ENCODE measurements at regions not wholly inside any gene's neighbourhood (a gene's known extent, or its start where the extent isn't known, plus 50 kb on each side); places are given as distances from the start of the nearest gene placed in this dataset.

DNA sequence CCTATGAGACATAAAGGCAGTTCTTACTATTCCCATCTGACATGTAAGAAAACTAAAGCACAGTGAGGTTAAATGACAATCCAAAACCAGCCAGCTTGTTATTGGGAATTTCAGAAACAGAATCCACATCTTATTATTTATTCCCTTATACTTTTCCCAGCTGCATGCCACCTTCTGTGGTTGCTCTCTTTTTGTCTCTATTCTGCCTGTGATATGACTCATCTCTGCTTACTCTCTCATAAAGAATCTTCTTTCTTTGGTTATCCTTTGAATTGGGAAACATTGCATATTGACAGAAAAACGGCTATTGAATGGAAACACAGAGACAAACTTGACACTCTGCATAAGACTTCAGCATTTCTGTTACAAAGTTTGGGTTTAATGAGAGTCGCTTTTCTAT, 183.2 kb downstream of the TLR4 start:
- Mint-ChIP-seq H3K27ac (no peak overlapping the region), H3K36me3 (no peaks in the 10 kb centered on the region), H3K9me3 (no peaks in the 10 kb centered on the region), H3K4me3 (no peak overlapping the region), H3K27me3 (ENCODE audit: low read depth) (no peaks in the 10 kb centered on the region), H3K4me1 (no peaks in the 10 kb centered on the region)
- DNase-seq (ENCODE audit: low spot score) (no peak), ATAC-seq (no peak)
- ChIA-PET POLR2A (no interaction called here), CTCF (no interaction called here)
- no peak for TF ChIP-seq NFATC4 (CRISPR knock-in tag; IDR thresholded peaks at IDR 0.05)
- no peak for TF ChIP-seq ETV6 (CRISPR knock-in tag; IDR thresholded peaks at IDR 0.05)
- TF ChIP-seq SMAD4 (CRISPR knock-in tag; IDR thresholded peaks at IDR 0.05) = no peak
- no peak for TF ChIP-seq GRHL2 (CRISPR knock-in tag; IDR thresholded peaks at IDR 0.05; ENCODE audit: insufficient replicate concordance, severe bottlenecking)
- TF ChIP-seq SOX15 (CRISPR knock-in tag; IDR thresholded peaks at IDR 0.05) = no peak
- TF ChIP-seq, protein P1, sequence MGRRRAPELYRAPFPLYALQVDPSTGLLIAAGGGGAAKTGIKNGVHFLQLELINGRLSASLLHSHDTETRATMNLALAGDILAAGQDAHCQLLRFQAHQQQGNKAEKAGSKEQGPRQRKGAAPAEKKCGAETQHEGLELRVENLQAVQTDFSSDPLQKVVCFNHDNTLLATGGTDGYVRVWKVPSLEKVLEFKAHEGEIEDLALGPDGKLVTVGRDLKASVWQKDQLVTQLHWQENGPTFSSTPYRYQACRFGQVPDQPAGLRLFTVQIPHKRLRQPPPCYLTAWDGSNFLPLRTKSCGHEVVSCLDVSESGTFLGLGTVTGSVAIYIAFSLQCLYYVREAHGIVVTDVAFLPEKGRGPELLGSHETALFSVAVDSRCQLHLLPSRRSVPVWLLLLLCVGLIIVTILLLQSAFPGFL (CRISPR knock-in tag; IDR thresholded peaks at IDR 0.05; ENCODE audit: borderline replicate concordance) = no peak
- no peak for TF ChIP-seq SP1 (CRISPR knock-in tag; conservative IDR thresholded peaks at IDR 0.05)
- no peak for TF ChIP-seq NR3C1 (CRISPR knock-in tag; conservative IDR thresholded peaks at IDR 0.05; ENCODE audit: low read depth)
- TF ChIP-seq, protein P2, sequence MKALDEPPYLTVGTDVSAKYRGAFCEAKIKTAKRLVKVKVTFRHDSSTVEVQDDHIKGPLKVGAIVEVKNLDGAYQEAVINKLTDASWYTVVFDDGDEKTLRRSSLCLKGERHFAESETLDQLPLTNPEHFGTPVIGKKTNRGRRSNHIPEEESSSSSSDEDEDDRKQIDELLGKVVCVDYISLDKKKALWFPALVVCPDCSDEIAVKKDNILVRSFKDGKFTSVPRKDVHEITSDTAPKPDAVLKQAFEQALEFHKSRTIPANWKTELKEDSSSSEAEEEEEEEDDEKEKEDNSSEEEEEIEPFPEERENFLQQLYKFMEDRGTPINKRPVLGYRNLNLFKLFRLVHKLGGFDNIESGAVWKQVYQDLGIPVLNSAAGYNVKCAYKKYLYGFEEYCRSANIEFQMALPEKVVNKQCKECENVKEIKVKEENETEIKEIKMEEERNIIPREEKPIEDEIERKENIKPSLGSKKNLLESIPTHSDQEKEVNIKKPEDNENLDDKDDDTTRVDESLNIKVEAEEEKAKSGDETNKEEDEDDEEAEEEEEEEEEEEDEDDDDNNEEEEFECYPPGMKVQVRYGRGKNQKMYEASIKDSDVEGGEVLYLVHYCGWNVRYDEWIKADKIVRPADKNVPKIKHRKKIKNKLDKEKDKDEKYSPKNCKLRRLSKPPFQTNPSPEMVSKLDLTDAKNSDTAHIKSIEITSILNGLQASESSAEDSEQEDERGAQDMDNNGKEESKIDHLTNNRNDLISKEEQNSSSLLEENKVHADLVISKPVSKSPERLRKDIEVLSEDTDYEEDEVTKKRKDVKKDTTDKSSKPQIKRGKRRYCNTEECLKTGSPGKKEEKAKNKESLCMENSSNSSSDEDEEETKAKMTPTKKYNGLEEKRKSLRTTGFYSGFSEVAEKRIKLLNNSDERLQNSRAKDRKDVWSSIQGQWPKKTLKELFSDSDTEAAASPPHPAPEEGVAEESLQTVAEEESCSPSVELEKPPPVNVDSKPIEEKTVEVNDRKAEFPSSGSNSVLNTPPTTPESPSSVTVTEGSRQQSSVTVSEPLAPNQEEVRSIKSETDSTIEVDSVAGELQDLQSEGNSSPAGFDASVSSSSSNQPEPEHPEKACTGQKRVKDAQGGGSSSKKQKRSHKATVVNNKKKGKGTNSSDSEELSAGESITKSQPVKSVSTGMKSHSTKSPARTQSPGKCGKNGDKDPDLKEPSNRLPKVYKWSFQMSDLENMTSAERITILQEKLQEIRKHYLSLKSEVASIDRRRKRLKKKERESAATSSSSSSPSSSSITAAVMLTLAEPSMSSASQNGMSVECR (CRISPR knock-in tag; IDR thresholded peaks at IDR 0.05; ENCODE audit: borderline replicate concordance) = no peak
- no peak for TF ChIP-seq ELF4 (CRISPR knock-in tag; IDR thresholded peaks at IDR 0.05; ENCODE audit: low read depth)
- TF ChIP-seq, protein P3, sequence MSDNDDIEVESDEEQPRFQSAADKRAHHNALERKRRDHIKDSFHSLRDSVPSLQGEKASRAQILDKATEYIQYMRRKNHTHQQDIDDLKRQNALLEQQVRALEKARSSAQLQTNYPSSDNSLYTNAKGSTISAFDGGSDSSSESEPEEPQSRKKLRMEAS (CRISPR knock-in tag; IDR thresholded peaks at IDR 0.05) = no peak
- TF ChIP-seq, protein P4, sequence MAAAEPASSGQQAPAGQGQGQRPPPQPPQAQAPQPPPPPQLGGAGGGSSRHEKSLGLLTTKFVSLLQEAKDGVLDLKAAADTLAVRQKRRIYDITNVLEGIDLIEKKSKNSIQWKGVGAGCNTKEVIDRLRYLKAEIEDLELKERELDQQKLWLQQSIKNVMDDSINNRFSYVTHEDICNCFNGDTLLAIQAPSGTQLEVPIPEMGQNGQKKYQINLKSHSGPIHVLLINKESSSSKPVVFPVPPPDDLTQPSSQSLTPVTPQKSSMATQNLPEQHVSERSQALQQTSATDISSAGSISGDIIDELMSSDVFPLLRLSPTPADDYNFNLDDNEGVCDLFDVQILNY (CRISPR knock-in tag; IDR thresholded peaks at IDR 0.05) = no peak
- TF ChIP-seq, protein P5, sequence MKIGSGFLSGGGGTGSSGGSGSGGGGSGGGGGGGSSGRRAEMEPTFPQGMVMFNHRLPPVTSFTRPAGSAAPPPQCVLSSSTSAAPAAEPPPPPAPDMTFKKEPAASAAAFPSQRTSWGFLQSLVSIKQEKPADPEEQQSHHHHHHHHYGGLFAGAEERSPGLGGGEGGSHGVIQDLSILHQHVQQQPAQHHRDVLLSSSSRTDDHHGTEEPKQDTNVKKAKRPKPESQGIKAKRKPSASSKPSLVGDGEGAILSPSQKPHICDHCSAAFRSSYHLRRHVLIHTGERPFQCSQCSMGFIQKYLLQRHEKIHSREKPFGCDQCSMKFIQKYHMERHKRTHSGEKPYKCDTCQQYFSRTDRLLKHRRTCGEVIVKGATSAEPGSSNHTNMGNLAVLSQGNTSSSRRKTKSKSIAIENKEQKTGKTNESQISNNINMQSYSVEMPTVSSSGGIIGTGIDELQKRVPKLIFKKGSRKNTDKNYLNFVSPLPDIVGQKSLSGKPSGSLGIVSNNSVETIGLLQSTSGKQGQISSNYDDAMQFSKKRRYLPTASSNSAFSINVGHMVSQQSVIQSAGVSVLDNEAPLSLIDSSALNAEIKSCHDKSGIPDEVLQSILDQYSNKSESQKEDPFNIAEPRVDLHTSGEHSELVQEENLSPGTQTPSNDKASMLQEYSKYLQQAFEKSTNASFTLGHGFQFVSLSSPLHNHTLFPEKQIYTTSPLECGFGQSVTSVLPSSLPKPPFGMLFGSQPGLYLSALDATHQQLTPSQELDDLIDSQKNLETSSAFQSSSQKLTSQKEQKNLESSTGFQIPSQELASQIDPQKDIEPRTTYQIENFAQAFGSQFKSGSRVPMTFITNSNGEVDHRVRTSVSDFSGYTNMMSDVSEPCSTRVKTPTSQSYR (CRISPR knock-in tag; IDR thresholded peaks at IDR 0.05) = no peak
- TF ChIP-seq, protein P6, sequence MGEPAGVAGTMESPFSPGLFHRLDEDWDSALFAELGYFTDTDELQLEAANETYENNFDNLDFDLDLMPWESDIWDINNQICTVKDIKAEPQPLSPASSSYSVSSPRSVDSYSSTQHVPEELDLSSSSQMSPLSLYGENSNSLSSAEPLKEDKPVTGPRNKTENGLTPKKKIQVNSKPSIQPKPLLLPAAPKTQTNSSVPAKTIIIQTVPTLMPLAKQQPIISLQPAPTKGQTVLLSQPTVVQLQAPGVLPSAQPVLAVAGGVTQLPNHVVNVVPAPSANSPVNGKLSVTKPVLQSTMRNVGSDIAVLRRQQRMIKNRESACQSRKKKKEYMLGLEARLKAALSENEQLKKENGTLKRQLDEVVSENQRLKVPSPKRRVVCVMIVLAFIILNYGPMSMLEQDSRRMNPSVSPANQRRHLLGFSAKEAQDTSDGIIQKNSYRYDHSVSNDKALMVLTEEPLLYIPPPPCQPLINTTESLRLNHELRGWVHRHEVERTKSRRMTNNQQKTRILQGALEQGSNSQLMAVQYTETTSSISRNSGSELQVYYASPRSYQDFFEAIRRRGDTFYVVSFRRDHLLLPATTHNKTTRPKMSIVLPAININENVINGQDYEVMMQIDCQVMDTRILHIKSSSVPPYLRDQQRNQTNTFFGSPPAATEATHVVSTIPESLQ (CRISPR knock-in tag; IDR thresholded peaks at IDR 0.05) = no peak
- TF ChIP-seq ZNF263 (CRISPR knock-in tag; IDR thresholded peaks at IDR 0.05; ENCODE audit: low read depth) = no peak

Measured in WTC11 (cell line).